ENCODE measurements at regions not wholly inside any gene's neighbourhood (a gene's known extent, or its start where the extent isn't known, plus 50 kb on each side); places are given as distances from the start of the nearest gene placed in this dataset.

- TF ChIP-seq CTCF (IDR thresholded peaks at IDR 0.05) (no peak), POLR2AphosphoS5 (IDR thresholded peaks at IDR 0.05) (no peak)
These were observed 63.5 kb downstream of the TLNRD1 start for GRCh38 chr15:81064253-81064652.
